HEK293 (cell line): ENCODE measurements at regions not wholly inside any gene's neighbourhood (a gene's known extent, or its start where the extent isn't known, plus 50 kb on each side); places are given as distances from the start of the nearest gene placed in this dataset.

Experiments
- CTCF ChIA-PET: fragments of 350-600 bp; formaldehyde crosslinking; extraction: SDS; loops from one replicate; lab custom pipeline; 2021; ENCODE audit warnings: antibody characterized with exemption; lab: Yijun Ruan, JAX
- POLR2A ChIA-PET: fragments of 300-600 bp; formaldehyde crosslinking; extraction: SDS; loops from one replicate; lab custom pipeline; 2020; ENCODE audit warnings: antibody characterized with exemption, inconsistent platforms; lab: Yijun Ruan, JAX
- H3K27ac ChIP-seq: fragments of 200-500 bp; sonication (Bioruptor generic); 2 replicates; pipeline ENCODE4 v1.5.1; 2014; ENCODE audit warnings: low read depth, low read length, control low read depth, inconsistent platforms; ENCODE audit errors: extremely low read depth
- H3K36me3 ChIP-seq, 2 experiments: fragments of 200-500 bp in 1 of 2; sonication (Bioruptor generic) in 1 of 2; 1 replicate in 1 of 2; 2 replicates in 1 of 2; pipeline ENCODE4 v1.5.1; 2014 to 2017; ENCODE audit warnings: inconsistent platforms in 2 of 2, low read length in 2 of 2; ENCODE audit not compliant: control insufficient read depth in 2 of 2, insufficient read depth in 1 of 2
- H3K4me1 ChIP-seq: fragments of 200-500 bp; sonication (Bioruptor generic); 2 replicates; pipeline ENCODE4 v1.5.1; 2014; ENCODE audit warnings: mild to moderate bottlenecking, low read length, inconsistent platforms; ENCODE audit not compliant: control insufficient read depth, insufficient read depth
- H3K4me3 ChIP-seq: 2 replicates; pipeline ENCODE4 v1.5.1; 2011; ENCODE audit warnings: low read depth, mild to moderate bottlenecking, control low read depth, low read length, moderate library complexity
- H3K9me3 ChIP-seq: fragments of 200-500 bp; sonication (Bioruptor generic); 2 replicates; pipeline ENCODE4 v1.5.1; 2014; ENCODE audit warnings: low read depth, low read length, inconsistent platforms; ENCODE audit not compliant: control insufficient read depth, insufficient read depth
- KLF16 ChIP-seq: fragments of 450-650 bp; formaldehyde crosslinking; IDR thresholded peaks from 2 replicates; pipeline ENCODE4 v1.5.1; 2017; ENCODE audit warnings: missing biosample characterization, missing genetic modification characterization
- KLF7 ChIP-seq: fragments of 450-650 bp; formaldehyde crosslinking; IDR thresholded peaks from 2 replicates; pipeline ENCODE4 v1.5.1; 2016; ENCODE audit warnings: missing biosample characterization, missing genetic modification characterization, borderline replicate concordance
- SP3 ChIP-seq: fragments of 450-650 bp; formaldehyde crosslinking; IDR thresholded peaks from 2 replicates; pipeline ENCODE4 v1.5.1; 2016; ENCODE audit warnings: missing biosample characterization, missing genetic modification characterization
- TSHZ1 ChIP-seq: fragments of 450-650 bp; formaldehyde crosslinking; IDR thresholded peaks from 2 replicates; pipeline ENCODE4 v1.5.1; 2016; ENCODE audit warnings: missing biosample characterization, missing genetic modification characterization, borderline replicate concordance
- YY2 ChIP-seq: fragments of 450-650 bp; formaldehyde crosslinking; IDR thresholded peaks from 2 replicates; pipeline ENCODE4 v1.5.1; 2016; ENCODE audit warnings: missing biosample characterization, missing genetic modification characterization
- ZBTB20 ChIP-seq: fragments of 450-650 bp; formaldehyde crosslinking; IDR thresholded peaks from 2 replicates; pipeline ENCODE4 v1.5.1; 2016; ENCODE audit warnings: missing biosample characterization, missing genetic modification characterization
- ZBTB21 ChIP-seq: fragments of 450-650 bp; formaldehyde crosslinking; IDR thresholded peaks from 2 replicates; pipeline ENCODE4 v1.5.1; 2017; ENCODE audit warnings: missing biosample characterization, missing genetic modification characterization
- ZBTB26 ChIP-seq: fragments of 450-650 bp; formaldehyde crosslinking; optimal IDR thresholded peaks from 2 replicates; pipeline ENCODE3; 2016; ENCODE audit warnings: missing biosample characterization, mild to moderate bottlenecking, missing genetic modification characterization
- ZNF114 ChIP-seq: fragments of 450-650 bp; formaldehyde crosslinking; IDR thresholded peaks from 2 replicates; pipeline ENCODE4 v1.5.0; 2017; ENCODE audit warnings: missing biosample characterization, missing genetic modification characterization
- ZNF121 ChIP-seq: fragments of 450-650 bp; formaldehyde crosslinking; IDR thresholded peaks from 2 replicates; pipeline ENCODE4 v1.5.1; 2016; ENCODE audit warnings: missing biosample characterization, missing genetic modification characterization
- ZNF132 ChIP-seq: fragments of 450-650 bp; formaldehyde crosslinking; IDR thresholded peaks from 2 replicates; pipeline ENCODE4 v1.5.1; 2017; ENCODE audit warnings: missing biosample characterization, missing genetic modification characterization, borderline replicate concordance
- ZNF140 ChIP-seq: fragments of 450-650 bp; formaldehyde crosslinking; IDR thresholded peaks from 2 replicates; pipeline ENCODE4 v1.5.1; 2016; ENCODE audit warnings: missing biosample characterization, missing genetic modification characterization
- ZNF423 ChIP-seq: fragments of 450-650 bp; formaldehyde crosslinking; IDR thresholded peaks from 2 replicates; pipeline ENCODE4 v1.5.1; 2016; ENCODE audit warnings: missing biosample characterization, missing genetic modification characterization
- ZNF433 ChIP-seq: fragments of 450-650 bp; formaldehyde crosslinking; IDR thresholded peaks from 2 replicates; pipeline ENCODE4 v1.5.1; 2016; ENCODE audit warnings: missing biosample characterization, missing genetic modification characterization, low read depth
- ZNF473 ChIP-seq: fragments of 450-650 bp; formaldehyde crosslinking; IDR thresholded peaks from 2 replicates; pipeline ENCODE4 v1.5.1; 2017; ENCODE audit warnings: missing biosample characterization, missing genetic modification characterization
- ZNF529 ChIP-seq: fragments of 450-650 bp; formaldehyde crosslinking; IDR thresholded peaks from 2 replicates; pipeline ENCODE4 v1.5.1; 2017; ENCODE audit warnings: missing genetic modification characterization, missing biosample characterization; ENCODE audit not compliant: insufficient replicate concordance
- ZNF639 ChIP-seq: fragments of 450-650 bp; formaldehyde crosslinking; IDR thresholded peaks from 2 replicates; pipeline ENCODE4 v1.5.1; 2016; ENCODE audit warnings: missing biosample characterization, missing genetic modification characterization
- ZNF664 ChIP-seq: fragments of 450-650 bp; formaldehyde crosslinking; IDR thresholded peaks from 2 replicates; pipeline ENCODE4 v1.5.1; 2016; ENCODE audit warnings: missing biosample characterization, missing genetic modification characterization
- ZNF776 ChIP-seq: fragments of 450-650 bp; formaldehyde crosslinking; IDR thresholded peaks from 2 replicates; pipeline ENCODE4 v1.5.0; 2017; ENCODE audit warnings: missing biosample characterization, missing genetic modification characterization, borderline replicate concordance
- ZNF777 ChIP-seq: fragments of 450-650 bp; formaldehyde crosslinking; IDR thresholded peaks from 2 replicates; pipeline ENCODE4 v1.5.1; 2017; ENCODE audit warnings: missing biosample characterization, missing genetic modification characterization, borderline replicate concordance

GRCh38 chrX:4243759-4244158 lies 530.3 kb upstream of the PRKX start:
- Histone ChIP-seq H3K27ac (no peak overlapping the region), H3K4me3 (no peak overlapping the region), H3K9me3 (no peaks in the 10 kb centered on the region), H3K36me3 (no peaks in the 10 kb centered on the region), H3K4me1 (no peaks in the 10 kb centered on the region)
- ChIA-PET CTCF (interaction anchor here (0.6 kb wide), 1 partner anchor 281 kb away, joined by 3 read pairs; no protein-coding TSS in a partner anchor), POLR2A (no interaction called here)
- TF ChIP-seq ZNF639 (tag by site-specific recombination) (no peak), ZNF777 (tag by site-specific recombination) (no peak), ZNF776 (tag by site-specific recombination) (no peak), ZNF473 (tag by site-specific recombination) (no peak), KLF16 (tag by site-specific recombination) (no peak), ZNF114 (tag by site-specific recombination) (no peak), SP3 (tag by site-specific recombination) (no peak), ZNF140 (no peak), YY2 (tag by site-specific recombination) (no peak), TSHZ1 (no peak), ZNF423 (tag by site-specific recombination) (no peak), ZNF664 (tag by site-specific recombination) (no peak), ZBTB26 (tag by site-specific recombination) (no peak), ZNF433 (tag by site-specific recombination) (no peak), ZNF529 (tag by site-specific recombination) (no peak), ZNF121 (tag by site-specific recombination) (no peak)

- CTCF ChIA-PET: no interaction called here
- H3K4me3 ChIP-seq: no peak overlapping the region
- H3K9me3 ChIP-seq: no peaks in the 10 kb centered on the region
- H3K27ac ChIP-seq: no peak overlapping the region
- POLR2A ChIA-PET: no interaction called here
- H3K4me1 ChIP-seq: no peaks in the 10 kb centered on the region
- no peaks in the 10 kb centered on the region for H3K36me3 ChIP-seq
- TF ChIP-seq ZBTB21 (tag by site-specific recombination) (peak; percentile 58; the same call in 1 of the 2 replicates), KLF7 (tag by site-specific recombination) (no peak), ZBTB20 (tag by site-specific recombination) (no peak), ZNF132 (tag by site-specific recombination) (no peak)
- TF ChIP-seq, all 188 proteins: peak for 1
These were observed 527.2 kb upstream of the PRKX start for GRCh38 chrX:4240541-4241194.
